Right hindlimb (tissue), 1 donor: ENCODE measurements at regions not wholly inside any gene's neighbourhood (a gene's known extent, or its start where the extent isn't known, plus 50 kb on each side); places are given as distances from the start of the nearest gene placed in this dataset.
"Not testable (repeated sequence)": the region's sequence is repeated elsewhere in the genome, so short reads cannot be mapped to it uniquely, and the experiment has no call there.

Experiments
- DNase-seq: peaks from one replicate; pipeline ENCODE4 v3.0.0-alpha.2; 2018

DNA sequence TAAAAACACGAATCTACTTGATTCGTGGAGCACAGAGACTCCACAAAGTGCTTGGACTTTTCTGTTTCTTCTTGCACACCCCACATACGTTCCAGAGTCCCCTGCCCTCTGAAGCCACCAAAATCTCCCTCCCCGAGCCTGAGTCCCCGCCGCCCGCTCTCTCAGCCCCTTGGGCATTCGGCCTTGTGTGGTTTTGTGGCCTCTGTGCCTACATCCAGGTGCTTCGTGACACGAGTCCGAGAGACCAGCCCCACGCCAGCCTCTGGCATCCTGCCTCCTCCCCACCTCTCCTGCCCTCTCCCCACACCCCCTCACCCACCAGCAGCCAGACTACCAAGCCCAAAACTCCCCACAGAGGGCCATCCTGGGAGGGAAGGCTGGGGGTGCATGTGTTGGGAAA, 87.8 kb upstream of the PPP1R26 start:
- DNase-seq: no peak

DNA sequence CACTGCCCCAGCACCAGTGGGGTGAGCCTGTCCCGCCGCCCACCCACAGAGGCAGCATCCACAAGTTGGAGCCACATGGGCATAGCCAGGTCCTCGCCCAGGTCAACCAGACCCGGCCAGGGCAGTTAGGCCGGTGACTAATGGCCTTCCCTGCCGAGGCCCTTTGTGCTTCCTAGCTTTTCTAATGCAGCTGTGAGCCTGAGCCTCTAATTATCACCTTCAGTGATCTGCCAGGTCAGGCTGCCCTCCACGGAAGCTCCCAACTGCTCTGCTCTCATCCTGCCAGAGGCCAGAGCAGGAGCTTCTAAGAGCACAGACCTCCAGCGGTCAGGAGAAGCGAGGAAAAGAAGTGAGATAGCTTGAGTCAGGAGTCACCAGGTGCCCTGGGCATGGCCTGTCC, 87.1 kb upstream of the PPP1R26 start:
- no peak for DNase-seq

DNA sequence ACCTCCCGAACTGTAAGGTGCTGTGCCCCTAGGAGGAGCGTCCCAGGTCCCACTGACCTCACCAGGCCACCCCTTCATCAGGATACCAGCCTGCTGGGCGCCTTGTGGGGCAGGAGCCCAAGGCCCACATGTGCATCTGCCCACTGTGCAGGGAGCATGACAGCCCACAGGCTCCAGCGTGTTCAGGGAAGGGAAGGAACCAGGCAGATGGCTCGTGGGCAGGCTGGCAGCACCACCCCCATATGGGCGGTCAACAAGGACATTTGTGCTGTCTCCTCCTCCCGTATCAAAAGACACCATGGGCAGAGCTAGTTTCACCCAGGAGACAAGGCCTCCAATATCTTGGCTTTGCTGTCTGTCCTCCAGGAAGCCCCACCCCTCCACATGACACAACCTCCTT, 85.5 kb upstream of the PPP1R26 start:
- DNase-seq: no peak

DNA sequence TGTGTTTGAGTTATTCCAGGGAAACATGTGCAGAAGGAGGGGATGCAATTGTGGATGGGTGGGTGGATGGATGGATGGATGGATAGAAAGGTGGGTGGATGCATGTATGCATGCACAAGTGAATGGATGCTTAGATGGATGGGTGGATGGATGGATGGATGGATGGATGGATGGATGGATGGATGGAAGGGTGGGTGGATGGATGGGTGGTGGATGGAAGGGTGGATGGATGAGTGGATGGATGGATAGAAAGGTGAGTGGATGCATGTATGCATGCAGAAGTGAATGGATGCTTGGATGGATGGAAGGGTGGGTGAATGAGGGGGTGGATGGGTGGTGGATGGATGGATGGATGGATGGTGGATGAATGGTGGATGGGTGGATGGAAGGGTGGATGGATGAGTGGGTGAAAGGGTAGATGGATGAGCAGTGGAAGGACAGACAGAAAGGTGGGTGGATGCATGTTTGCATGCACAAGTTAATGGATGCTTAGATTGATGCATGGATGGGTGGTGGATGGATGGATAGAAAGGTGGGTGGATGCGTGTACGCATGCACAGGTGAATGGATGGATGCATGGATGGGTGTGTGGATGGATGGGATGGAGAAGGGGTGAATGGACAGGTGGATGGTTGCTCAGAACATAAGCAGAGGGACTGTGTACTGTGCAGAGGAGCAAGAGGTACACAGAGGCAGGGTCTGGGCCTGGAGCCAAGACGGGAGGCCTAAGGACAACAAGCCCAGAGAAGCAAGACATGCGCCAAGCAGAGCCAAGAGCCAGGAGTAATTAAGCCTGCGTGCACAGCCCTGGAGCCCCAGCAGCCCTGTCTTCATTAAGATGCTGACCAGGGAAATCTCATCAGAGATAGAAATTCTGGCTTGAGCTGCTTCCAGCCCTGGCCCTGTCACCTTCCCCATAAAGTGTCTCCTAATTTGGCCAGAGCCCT, 84.6 kb upstream of the PPP1R26 start:
- DNase-seq: no peak

GRCh38 chr9:135397142-135397541, 82.4 kb upstream of the PPP1R26 start:
- no peak for DNase-seq

- DNase-seq: no peak
Measured at GRCh38 chr9:135399000-135399649, 80.5 kb upstream of the PPP1R26 start.

DNA sequence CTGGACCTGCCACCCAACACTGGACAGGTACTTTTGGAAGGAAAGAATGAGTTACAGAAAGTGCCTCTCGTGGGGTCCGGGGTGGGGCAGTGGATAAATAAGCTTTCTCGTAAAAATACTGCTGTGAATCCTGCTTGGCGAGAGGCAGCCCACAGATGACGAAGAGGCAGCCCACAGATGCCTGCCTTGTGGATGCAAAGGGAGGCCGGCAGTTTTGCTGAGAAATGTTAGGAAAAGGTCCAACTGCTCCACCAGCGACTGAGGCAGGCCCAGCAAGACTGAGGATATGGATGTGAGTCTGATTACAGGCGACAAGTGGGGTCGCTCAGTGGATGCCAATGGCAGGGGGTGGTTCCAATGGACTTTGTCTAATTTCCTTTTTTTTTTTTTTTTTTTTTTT, 79.1 kb upstream of the PPP1R26 start:
- no peak for DNase-seq

- no peak for DNase-seq
Measured at GRCh38 chr9:135401218-135401617, 78.4 kb upstream of the PPP1R26 start.

- DNase-seq: no peak
Measured at GRCh38 chr9:135402048-135402738, 77.4 kb upstream of the PPP1R26 start.

- DNase-seq: no peak
Measured at GRCh38 chr9:135402739-135403695, 76.6 kb upstream of the PPP1R26 start.

DNA sequence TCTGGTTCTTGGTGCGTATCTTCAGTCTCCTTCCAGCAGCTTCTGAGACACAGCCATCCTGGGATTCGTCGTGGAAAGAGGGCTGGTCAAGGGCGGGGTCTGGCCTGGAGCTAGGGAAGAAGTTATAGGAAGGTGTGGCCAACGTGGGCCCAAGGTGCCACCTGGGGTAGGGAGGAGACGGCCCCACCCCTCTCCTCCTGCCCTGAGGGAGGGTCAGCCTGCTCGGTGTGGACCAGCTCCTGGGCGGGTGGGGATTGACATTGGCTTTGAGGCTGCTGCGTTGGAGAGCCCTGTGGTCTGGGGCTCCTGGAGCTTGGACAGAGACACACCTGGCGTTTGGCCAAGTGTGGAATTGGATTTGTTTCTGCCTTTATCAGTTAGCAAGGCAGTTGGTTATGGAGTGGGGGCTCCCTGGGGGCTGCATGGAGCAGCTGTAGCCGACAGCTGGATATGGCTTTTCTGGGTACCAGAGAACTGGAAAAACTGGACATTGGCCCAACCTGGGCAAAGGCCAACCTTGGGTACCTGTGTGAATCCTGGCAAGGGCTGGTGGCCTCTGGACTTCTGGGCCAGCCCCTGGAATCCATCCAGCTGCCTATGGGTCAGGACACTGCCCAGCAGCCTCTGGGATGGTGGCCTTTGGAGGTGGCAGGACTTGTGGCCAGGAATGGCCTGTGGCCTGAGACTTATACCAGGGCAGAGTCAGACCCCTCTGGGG, 75.7 kb upstream of the PPP1R26 start:
- no peak for DNase-seq

GRCh38 chr9:135404451-135405144, 75.0 kb upstream of the PPP1R26 start:
- no peak for DNase-seq

DNA sequence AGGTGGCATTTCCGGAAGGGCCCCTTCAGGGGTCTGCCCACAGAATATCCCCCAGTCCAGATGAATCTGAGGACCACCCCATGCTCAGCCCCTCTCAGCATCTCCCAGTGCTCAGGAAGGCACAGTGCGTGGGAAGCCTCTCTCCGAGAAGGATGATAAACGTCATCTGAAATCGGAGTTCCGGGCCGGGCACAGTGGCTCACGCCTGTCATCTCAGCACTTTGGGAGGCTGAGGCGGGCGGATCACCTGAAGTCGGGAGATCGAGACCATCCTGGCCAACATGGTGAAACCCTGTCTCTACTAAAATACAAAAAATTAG, 74.5 kb upstream of the PPP1R26 start:
- DNase-seq: not testable (repeated sequence)

- no peak for DNase-seq
Measured at GRCh38 chr9:135408476-135409254, 70.9 kb upstream of the PPP1R26 start.

DNA sequence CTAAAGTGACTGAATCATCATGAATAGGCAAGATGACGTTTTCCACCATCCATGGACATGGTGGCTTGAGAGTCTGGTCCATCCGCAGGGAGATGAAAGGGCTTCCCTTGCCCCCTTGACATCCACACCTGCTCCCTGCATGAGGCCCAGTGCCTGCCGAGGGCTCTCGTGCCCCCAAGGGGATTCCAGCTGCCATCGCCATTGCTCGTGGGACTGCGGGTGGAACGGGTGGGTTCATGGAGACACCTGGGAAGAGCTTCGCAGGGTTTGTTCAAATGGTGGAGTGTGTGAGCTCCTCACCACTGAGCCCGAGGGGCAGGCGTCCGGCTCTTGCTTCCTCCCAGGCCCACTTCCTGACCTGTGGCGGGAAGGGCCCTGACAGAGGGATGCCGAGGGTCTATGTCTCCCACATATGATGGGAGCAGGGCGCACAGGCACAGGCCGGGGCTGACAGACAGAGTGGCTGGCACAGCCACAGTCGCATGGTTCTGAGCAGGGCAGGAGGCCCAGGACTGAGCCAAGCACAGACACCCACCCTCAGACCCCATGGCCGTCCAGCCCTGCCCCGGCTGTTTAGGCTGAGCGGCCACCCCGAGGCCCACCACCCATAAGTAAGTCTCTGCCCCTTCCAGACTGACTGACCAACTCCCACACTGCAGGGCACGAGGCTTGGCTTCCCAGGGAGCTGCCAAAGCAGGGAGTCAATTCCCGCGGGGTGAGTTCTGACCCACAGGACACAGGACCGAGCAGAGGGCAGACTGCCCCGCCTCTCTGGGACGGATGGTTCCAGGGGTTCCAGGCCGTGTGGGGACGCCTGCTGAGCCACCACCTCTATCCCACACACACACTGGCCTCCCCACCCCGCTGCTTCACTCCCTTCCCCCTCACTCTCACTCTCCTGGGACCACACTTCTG, 70.0 kb upstream of the PPP1R26 start:
- no peak for DNase-seq

- DNase-seq: no peak
Measured at GRCh38 chr9:135410421-135410820, 69.2 kb upstream of the PPP1R26 start.

DNA sequence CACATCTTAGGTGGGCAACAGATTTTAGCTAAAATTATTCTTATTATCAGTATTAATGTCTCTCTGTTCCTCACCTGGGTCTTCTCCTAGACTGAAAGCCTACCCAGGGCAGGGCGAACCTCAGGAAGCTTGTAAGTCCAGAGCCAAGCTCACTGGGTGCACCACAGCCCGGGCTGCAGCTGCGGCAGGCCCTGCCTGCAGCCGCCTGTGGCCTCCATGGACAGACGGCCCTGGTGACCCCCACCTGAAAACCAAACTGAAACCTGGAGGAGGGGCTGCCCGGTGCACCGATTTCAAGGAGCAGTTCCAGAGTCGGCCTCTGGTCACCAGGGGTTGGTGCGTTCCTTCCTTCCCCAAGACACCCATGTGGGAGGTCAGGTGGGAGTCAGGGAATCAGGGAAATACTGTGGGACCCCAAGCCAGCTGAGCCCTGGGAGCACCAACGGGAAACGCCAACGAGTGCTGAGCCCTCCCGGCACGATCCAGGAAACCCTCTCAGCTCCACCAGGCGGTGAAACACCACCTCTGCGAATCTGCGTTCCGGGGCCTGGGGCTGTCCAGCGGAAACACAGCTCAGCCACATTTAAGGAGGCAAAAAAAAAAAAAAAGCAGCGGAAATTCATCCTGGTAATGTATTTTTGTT, 68.6 kb upstream of the PPP1R26 start:
- DNase-seq: no peak

DNA sequence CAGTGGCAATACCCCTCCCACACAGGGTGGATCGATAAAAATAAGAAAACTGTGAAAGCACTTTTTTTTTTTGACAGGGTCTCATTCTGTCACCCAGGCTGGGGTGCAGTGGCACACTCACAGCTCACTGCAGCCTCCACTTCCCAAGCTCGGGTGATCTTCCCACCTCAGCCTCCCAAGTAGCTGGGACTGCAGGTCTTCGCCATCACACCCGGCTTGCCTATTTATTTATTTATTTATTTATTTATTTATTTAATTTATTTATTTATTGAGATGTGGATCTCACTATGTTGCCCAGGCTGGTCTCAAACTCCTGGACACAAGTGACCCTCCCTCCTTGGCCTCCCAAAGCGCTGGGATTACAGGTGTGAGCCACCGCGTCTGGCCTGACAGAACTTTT, 68.0 kb upstream of the PPP1R26 start:
- DNase-seq: not testable (repeated sequence)
